ENCODE measurements at regions not wholly inside any gene's neighbourhood (a gene's known extent, or its start where the extent isn't known, plus 50 kb on each side); places are given as distances from the start of the nearest gene placed in this dataset.

DNA sequence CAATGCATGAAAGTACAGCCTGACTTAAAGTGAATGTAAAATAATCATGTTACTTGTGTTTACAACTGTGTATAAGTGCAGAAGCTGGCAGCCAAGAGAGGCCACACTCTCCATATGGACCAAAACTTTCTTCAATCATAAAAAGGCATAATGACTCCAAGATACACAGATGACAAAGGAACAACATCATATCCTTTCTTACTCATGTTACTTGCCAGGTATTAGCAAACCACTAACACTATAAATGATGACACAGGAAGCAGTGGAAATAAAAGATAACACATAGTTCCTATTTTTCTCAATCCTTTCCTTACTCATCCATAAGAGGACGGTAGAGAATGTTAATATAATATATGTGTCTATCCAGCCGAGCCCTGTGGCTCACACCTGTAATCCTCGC lies 400.0 kb upstream of the CDH2 start:
- Mint-ChIP-seq H3K27me3 (ENCODE audit: insufficient read depth) (peaks cover 1% of the 10 kb centered on the region), H3K4me1 (ENCODE audit: low read depth) (peaks cover 30% of the 10 kb centered on the region), H3K36me3 (ENCODE audit: low read depth) (no peaks in the 10 kb centered on the region), H3K9me3 (no peaks in the 10 kb centered on the region), H3K27ac (no peak overlapping the region), H3K4me3 (no peak overlapping the region)
- TF ChIP-seq, protein P1, sequence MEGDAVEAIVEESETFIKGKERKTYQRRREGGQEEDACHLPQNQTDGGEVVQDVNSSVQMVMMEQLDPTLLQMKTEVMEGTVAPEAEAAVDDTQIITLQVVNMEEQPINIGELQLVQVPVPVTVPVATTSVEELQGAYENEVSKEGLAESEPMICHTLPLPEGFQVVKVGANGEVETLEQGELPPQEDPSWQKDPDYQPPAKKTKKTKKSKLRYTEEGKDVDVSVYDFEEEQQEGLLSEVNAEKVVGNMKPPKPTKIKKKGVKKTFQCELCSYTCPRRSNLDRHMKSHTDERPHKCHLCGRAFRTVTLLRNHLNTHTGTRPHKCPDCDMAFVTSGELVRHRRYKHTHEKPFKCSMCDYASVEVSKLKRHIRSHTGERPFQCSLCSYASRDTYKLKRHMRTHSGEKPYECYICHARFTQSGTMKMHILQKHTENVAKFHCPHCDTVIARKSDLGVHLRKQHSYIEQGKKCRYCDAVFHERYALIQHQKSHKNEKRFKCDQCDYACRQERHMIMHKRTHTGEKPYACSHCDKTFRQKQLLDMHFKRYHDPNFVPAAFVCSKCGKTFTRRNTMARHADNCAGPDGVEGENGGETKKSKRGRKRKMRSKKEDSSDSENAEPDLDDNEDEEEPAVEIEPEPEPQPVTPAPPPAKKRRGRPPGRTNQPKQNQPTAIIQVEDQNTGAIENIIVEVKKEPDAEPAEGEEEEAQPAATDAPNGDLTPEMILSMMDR (IDR thresholded peaks at IDR 0.05), result no peak
- no peak for DNase-seq

GRCh38 chr18:28575123-28575522 lies 398.2 kb upstream of the CDH2 start:
- Mint-ChIP-seq H3K36me3 (ENCODE audit: low read depth) (no peaks in the 10 kb centered on the region), H3K27me3 (ENCODE audit: insufficient read depth) (peaks cover 1% of the 10 kb centered on the region), H3K9me3 (no peaks in the 10 kb centered on the region), H3K27ac (no peak overlapping the region), H3K4me3 (no peak overlapping the region), H3K4me1 (ENCODE audit: low read depth) (peaks cover 17% of the 10 kb centered on the region)
- TF ChIP-seq, protein P1 (IDR thresholded peaks at IDR 0.05), result no peak
- no peak for DNase-seq

DNA sequence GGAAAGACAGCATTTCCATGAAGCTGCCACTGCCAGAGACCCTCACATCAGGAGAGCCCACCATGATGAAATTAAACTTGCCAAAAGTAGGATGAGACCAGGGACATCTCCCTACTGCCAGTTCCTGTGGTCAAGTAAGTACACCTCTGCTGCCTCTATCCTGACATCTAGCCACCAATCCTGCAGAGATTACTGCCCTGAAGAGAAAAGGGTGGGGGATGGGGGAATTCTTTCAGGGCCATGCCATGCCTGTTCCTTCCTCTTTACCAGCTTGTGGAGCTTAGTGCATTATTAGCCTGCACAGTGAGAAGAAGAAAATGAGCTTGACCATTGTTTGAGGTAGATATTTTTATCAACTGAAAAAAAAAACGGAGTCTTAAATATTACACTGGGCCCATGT lies 397.2 kb upstream of the CDH2 start:
- H3K27ac Mint-ChIP-seq, result no peak overlapping the region
- H3K36me3 Mint-ChIP-seq (ENCODE audit: low read depth), result no peaks in the 10 kb centered on the region
- peaks cover 1% of the 10 kb centered on the region for H3K27me3 Mint-ChIP-seq (ENCODE audit: insufficient read depth)
- DNase-seq, result no peak
- TF ChIP-seq, protein P1 (IDR thresholded peaks at IDR 0.05), result no peak
- H3K4me1 Mint-ChIP-seq (ENCODE audit: low read depth), result peaks cover 17% of the 10 kb centered on the region
- no peak overlapping the region for H3K4me3 Mint-ChIP-seq
- no peaks in the 10 kb centered on the region for H3K9me3 Mint-ChIP-seq

- Mint-ChIP-seq H3K27me3 (ENCODE audit: insufficient read depth) (peaks cover 1% of the 10 kb centered on the region; the same call in 1 of the 2 replicates), H3K4me1 (ENCODE audit: low read depth) (peaks cover 14% of the 10 kb centered on the region), H3K9me3 (no peaks in the 10 kb centered on the region), H3K4me3 (no peak overlapping the region), H3K36me3 (ENCODE audit: low read depth) (no peaks in the 10 kb centered on the region), H3K27ac (no peak overlapping the region)
- TF ChIP-seq, protein P1 (IDR thresholded peaks at IDR 0.05), result no peak
- DNase-seq, result no peak
These were observed 395.0 kb upstream of the CDH2 start for GRCh38 chr18:28571929-28572328.

DNA sequence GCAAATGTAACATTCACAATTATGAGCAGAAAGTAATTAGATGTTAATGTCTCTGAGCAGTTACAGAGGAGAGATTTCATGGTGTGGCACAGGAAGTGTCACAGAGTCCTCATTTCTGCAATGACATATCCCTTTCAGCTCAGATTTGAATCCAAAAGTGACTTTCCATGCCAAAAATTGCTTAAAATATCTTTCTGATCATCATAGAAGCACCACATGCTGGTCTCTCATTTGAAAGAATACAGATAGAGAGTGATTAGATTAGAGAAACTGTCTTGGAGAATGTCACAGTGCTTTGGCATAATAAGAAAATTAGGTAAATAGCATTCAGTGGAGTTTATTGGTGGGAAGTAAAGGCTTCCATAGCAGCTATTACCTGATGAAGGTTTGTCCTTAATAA lies 383.4 kb upstream of the CDH2 start:
- Mint-ChIP-seq H3K27ac (no peak overlapping the region), H3K27me3 (ENCODE audit: insufficient read depth) (no peaks in the 10 kb centered on the region), H3K36me3 (ENCODE audit: low read depth) (no peaks in the 10 kb centered on the region), H3K4me3 (no peak overlapping the region), H3K4me1 (ENCODE audit: low read depth) (peaks cover 27% of the 10 kb centered on the region), H3K9me3 (peaks cover 5% of the 10 kb centered on the region)
- DNase-seq, result no peak
- TF ChIP-seq, protein P1 (IDR thresholded peaks at IDR 0.05), result no peak

GRCh38 chr18:28559511-28559910 lies 382.6 kb upstream of the CDH2 start:
- H3K27ac Mint-ChIP-seq, result no peak overlapping the region

More at GRCh38 chr18:28559511-28559910, 382.6 kb upstream of the CDH2 start:
- Mint-ChIP-seq H3K27me3 (ENCODE audit: insufficient read depth) (no peaks in the 10 kb centered on the region), H3K4me3 (no peak overlapping the region), H3K36me3 (ENCODE audit: low read depth) (no peaks in the 10 kb centered on the region), H3K4me1 (ENCODE audit: low read depth) (peaks cover 27% of the 10 kb centered on the region), H3K9me3 (peaks cover 5% of the 10 kb centered on the region)
- DNase-seq, result no peak
- TF ChIP-seq, protein P1 (IDR thresholded peaks at IDR 0.05), result no peak

All from HFFc6 (cell line).